SK-N-DZ (cell line): ENCODE measurements at regions not wholly inside any gene's neighbourhood (a gene's known extent, or its start where the extent isn't known, plus 50 kb on each side); places are given as distances from the start of the nearest gene placed in this dataset.
"Not testable (repeated sequence)": the region's sequence is repeated elsewhere in the genome, so short reads cannot be mapped to it uniquely, and the experiment has no call there.

ENCODE experiments used
- DNase-seq: peaks from one replicate; pipeline ENCODE4 v3.0.0-alpha.2; 2015; ENCODE audit warnings: low spot score

- no peak for DNase-seq
Measured at GRCh38 chr1:93773049-93773838, 91.6 kb upstream of the BCAR3 start.

- no peak for DNase-seq
Measured at GRCh38 chr1:93771843-93772242, 90.2 kb upstream of the BCAR3 start.

GRCh38 chr1:93770640-93771039 is 89.0 kb upstream of the BCAR3 start:
- DNase-seq: no peak

- DNase-seq: no peak
Measured at GRCh38 chr1:93769777-93770176, 88.1 kb upstream of the BCAR3 start.

- DNase-seq: peak; percentile 43
Measured at GRCh38 chr1:93768380-93768863, 86.8 kb upstream of the BCAR3 start.

- peak; percentile 40 for DNase-seq
Measured at GRCh38 chr1:93766451-93766850, 84.8 kb upstream of the BCAR3 start.

- no peak for DNase-seq
Measured at GRCh38 chr1:93765099-93765498, 83.5 kb upstream of the BCAR3 start.

- no peak for DNase-seq
Measured at GRCh38 chr1:93764366-93764750, 82.7 kb upstream of the BCAR3 start.

- DNase-seq: no peak
Measured at GRCh38 chr1:93763704-93764365, 82.2 kb upstream of the BCAR3 start.

- no peak for DNase-seq
Measured at GRCh38 chr1:93758842-93759515, 77.3 kb upstream of the BCAR3 start.

GRCh38 chr1:93757256-93758036 is 75.8 kb upstream of the BCAR3 start:
- DNase-seq: no peak

GRCh38 chr1:93756657-93757056 is 75.0 kb upstream of the BCAR3 start:
- no peak for DNase-seq

- DNase-seq: not testable (repeated sequence)
Measured at GRCh38 chr1:93755251-93755715, 73.6 kb upstream of the BCAR3 start.

- no peak for DNase-seq
Measured at GRCh38 chr1:93753791-93754763, 72.4 kb upstream of the BCAR3 start.

- no peak for DNase-seq
Measured at GRCh38 chr1:93751377-93752250, 70.0 kb upstream of the BCAR3 start.

- DNase-seq: no peak
Measured at GRCh38 chr1:93750955-93751354, 69.3 kb upstream of the BCAR3 start.

- DNase-seq: no peak
Measured at GRCh38 chr1:93749894-93750301, 68.3 kb upstream of the BCAR3 start.

- no peak for DNase-seq
Measured at GRCh38 chr1:93749487-93749886, 67.8 kb upstream of the BCAR3 start.
